RWPE2 (cell line): ENCODE measurements at regions not wholly inside any gene's neighbourhood (a gene's known extent, or its start where the extent isn't known, plus 50 kb on each side); places are given as distances from the start of the nearest gene placed in this dataset.

Source experiments
- ATAC-seq: fragments of 200-7000 bp; cut with Tn5 transposase; 3 replicates; pipeline ENCODE4 v1.9.1; 2021; ENCODE audit warnings: low read depth
- DNase-seq: peaks from one replicate; pipeline ENCODE4 v3.0.0-alpha.2; 2020; ENCODE audit warnings: low spot score
- H3K27ac ChIP-seq: fragments of 450-650 bp; 2 replicates; pipeline ENCODE4 v1.5.1; 2017; ENCODE audit warnings: mild to moderate bottlenecking; ENCODE audit not compliant: poor library complexity, severe bottlenecking
- H3K27me3 ChIP-seq: fragments of 250-450 bp; sonication (Bioruptor Pico); 2 replicates; pipeline ENCODE4 v1.5.1; 2021; ENCODE audit warnings: mild to moderate bottlenecking, moderate library complexity; ENCODE audit not compliant: insufficient read depth, poor library complexity, severe bottlenecking
- H3K36me3 ChIP-seq: fragments of 250-450 bp; sonication (Bioruptor Pico); 2 replicates; pipeline ENCODE4 v1.5.1; 2020; ENCODE audit warnings: low read depth, mild to moderate bottlenecking, moderate library complexity
- H3K4me1 ChIP-seq: fragments of 250-450 bp; sonication (Bioruptor Pico); 2 replicates; pipeline ENCODE4 v1.5.1; 2021; ENCODE audit warnings: mild to moderate bottlenecking, moderate library complexity; ENCODE audit not compliant: insufficient read depth, poor library complexity, severe bottlenecking
- H3K4me3 ChIP-seq: fragments of 250-450 bp; sonication (Bioruptor Pico); 2 replicates; pipeline ENCODE4 v1.5.1; 2021; ENCODE audit warnings: mild to moderate bottlenecking, moderate library complexity; ENCODE audit not compliant: severe bottlenecking
- H3K9me3 ChIP-seq: fragments of 250-450 bp; sonication (Bioruptor Pico); 2 replicates; pipeline ENCODE4 v1.5.1; 2021; ENCODE audit warnings: mild to moderate bottlenecking, moderate library complexity; ENCODE audit not compliant: severe bottlenecking
- CTCF ChIP-seq: fragments of 450-650 bp; IDR thresholded peaks from one replicate; pipeline ENCODE4 v1.5.1; 2017; ENCODE audit warnings: mild to moderate bottlenecking, moderate library complexity; ENCODE audit not compliant: poor library complexity, severe bottlenecking

- no peak for DNase-seq
- Histone ChIP-seq H3K27ac (no peak overlapping the region), H3K4me1 (no peaks in the 10 kb centered on the region), H3K9me3 (peaks cover 3% of the 10 kb centered on the region), H3K4me3 (no peak overlapping the region), H3K36me3 (no peaks in the 10 kb centered on the region), H3K27me3 (peaks cover 84% of the 10 kb centered on the region)
- ATAC-seq = no peak
- no peak for TF ChIP-seq CTCF
Measured at GRCh38 chr15:29573197-29573838, 248.9 kb downstream of the TJP1 start.

GRCh38 chr15:29571792-29572431 lies 250.4 kb downstream of the TJP1 start:
- H3K4me3 ChIP-seq = no peak overlapping the region
- H3K9me3 ChIP-seq = peaks cover 3% of the 10 kb centered on the region
- no peaks in the 10 kb centered on the region for H3K4me1 ChIP-seq
- no peak overlapping the region for H3K27ac ChIP-seq
- DNase-seq (no peak), ATAC-seq (no peak)
- no peaks in the 10 kb centered on the region for H3K36me3 ChIP-seq
- peaks cover 91% of the 10 kb centered on the region for H3K27me3 ChIP-seq
- no peak for TF ChIP-seq CTCF

- H3K27ac ChIP-seq = no peak overlapping the region
- no peaks in the 10 kb centered on the region for H3K4me1 ChIP-seq
- peaks cover 3% of the 10 kb centered on the region for H3K9me3 ChIP-seq
- H3K27me3 ChIP-seq = peaks cover 89% of the 10 kb centered on the region
- TF ChIP-seq CTCF = no peak
- peak overlapping the region; percentile 30 for H3K4me3 ChIP-seq
- H3K36me3 ChIP-seq = no peaks in the 10 kb centered on the region
- ATAC-seq (peak; percentile 34; the same call in 2 of the 3 replicates), DNase-seq (no peak)
Measured at GRCh38 chr15:29570948-29571791, 251.1 kb downstream of the TJP1 start.

- peaks cover 81% of the 10 kb centered on the region for H3K27me3 ChIP-seq
- DNase-seq = no peak
- TF ChIP-seq CTCF = no peak
- no peaks in the 10 kb centered on the region for H3K36me3 ChIP-seq
- no peak overlapping the region for H3K27ac ChIP-seq
- peak; percentile 35 for ATAC-seq
- peak overlapping the region; percentile 30 for H3K4me3 ChIP-seq
- H3K4me1 ChIP-seq = no peaks in the 10 kb centered on the region
- peaks cover 3% of the 10 kb centered on the region for H3K9me3 ChIP-seq
Measured at GRCh38 chr15:29570121-29570947, 251.9 kb downstream of the TJP1 start.
